ENCODE measurements at regions not wholly inside any gene's neighbourhood (a gene's known extent, or its start where the extent isn't known, plus 50 kb on each side); places are given as distances from the start of the nearest gene placed in this dataset.

GRCh38 chr2:136221026-136221425, 103.1 kb upstream of the CXCR4 start:
- Histone ChIP-seq H3K27me3 (ENCODE audit: control insufficient read depth, insufficient read depth, low read length) (no peaks in the 10 kb centered on the region), H3K9me3 (ENCODE audit: control insufficient read depth in 2 of 3, insufficient read depth in 1 of 3, low read length in 3 of 3) (no peaks in the 10 kb centered on the region), H3K36me3 (ENCODE audit: control insufficient read depth in 2 of 3, insufficient read depth in 3 of 3, low read length in 3 of 3) (no peaks in the 10 kb centered on the region), H3K4me1 (ENCODE audit: control insufficient read depth in 2 of 3, insufficient read depth in 2 of 3, low read depth in 1 of 3, low read length in 3 of 3) (no peaks in the 10 kb centered on the region), H3K27ac (ENCODE audit: low read depth in 2 of 2, low read length in 2 of 2) (no peak overlapping the region), H3K4me3 (ENCODE audit: low read length in 3 of 3) (no peak overlapping the region), H3K9ac (ENCODE audit: low read length in 3 of 3) (no peak overlapping the region)
- intact Hi-C loops (cut with DNase I) = no loop called here
- FAIRE-seq (no peak), DNase-seq (no peak)
- TF ChIP-seq CTCF (IDR thresholded peaks at IDR 0.05; ENCODE audit: borderline replicate concordance, extremely low read depth, insufficient read depth) = no peak

GRCh38 chr2:136219963-136220362, 102.0 kb upstream of the CXCR4 start:
- H3K4me3 ChIP-seq (ENCODE audit: low read length in 3 of 3) = no peak overlapping the region
- DNase-seq = no peak
- no peaks in the 10 kb centered on the region for H3K4me1 ChIP-seq (ENCODE audit: control insufficient read depth in 2 of 3, insufficient read depth in 2 of 3, low read depth in 1 of 3, low read length in 3 of 3)
- no peak overlapping the region for H3K27ac ChIP-seq (ENCODE audit: low read depth in 2 of 2, low read length in 2 of 2)
- no peaks in the 10 kb centered on the region for H3K27me3 ChIP-seq (ENCODE audit: control insufficient read depth, insufficient read depth, low read length)
- TF ChIP-seq CTCF (IDR thresholded peaks at IDR 0.05; ENCODE audit: borderline replicate concordance, extremely low read depth, insufficient read depth) = no peak
- no peaks in the 10 kb centered on the region for H3K9me3 ChIP-seq (ENCODE audit: control insufficient read depth in 2 of 3, insufficient read depth in 1 of 3, low read length in 3 of 3)
- no peaks in the 10 kb centered on the region for H3K36me3 ChIP-seq (ENCODE audit: control insufficient read depth in 2 of 3, insufficient read depth in 3 of 3, low read length in 3 of 3)
- no peak overlapping the region for H3K9ac ChIP-seq (ENCODE audit: low read length in 3 of 3)
- intact Hi-C loops (cut with DNase I) = no loop called here
- no peak for FAIRE-seq

GRCh38 chr2:136219341-136219740, 101.4 kb upstream of the CXCR4 start:
- Histone ChIP-seq H3K36me3 (ENCODE audit: control insufficient read depth in 2 of 3, insufficient read depth in 3 of 3, low read length in 3 of 3) (no peaks in the 10 kb centered on the region), H3K9ac (ENCODE audit: low read length in 3 of 3) (no peak overlapping the region), H3K27me3 (ENCODE audit: control insufficient read depth, insufficient read depth, low read length) (no peaks in the 10 kb centered on the region), H3K27ac (ENCODE audit: low read depth in 2 of 2, low read length in 2 of 2) (no peak overlapping the region), H3K9me3 (ENCODE audit: control insufficient read depth in 2 of 3, insufficient read depth in 1 of 3, low read length in 3 of 3) (no peaks in the 10 kb centered on the region), H3K4me1 (ENCODE audit: control insufficient read depth in 2 of 3, insufficient read depth in 2 of 3, low read depth in 1 of 3, low read length in 3 of 3) (peaks cover 0 to under 1% (median 0%) of the 10 kb centered on the region in 3 donors), H3K4me3 (ENCODE audit: low read length in 3 of 3) (no peak overlapping the region)
- intact Hi-C loops (cut with DNase I) = no loop called here
- TF ChIP-seq CTCF (IDR thresholded peaks at IDR 0.05; ENCODE audit: borderline replicate concordance, extremely low read depth, insufficient read depth) = no peak
- FAIRE-seq = no peak
- DNase-seq = no peak

GRCh38 chr2:136217996-136218395, 100.0 kb upstream of the CXCR4 start:
- H3K27ac ChIP-seq (ENCODE audit: low read depth in 2 of 2, low read length in 2 of 2) = no peak overlapping the region
- no peak for FAIRE-seq
- peaks cover 0 to 2% (median 0%) of the 10 kb centered on the region in 3 donors for H3K4me1 ChIP-seq (ENCODE audit: control insufficient read depth in 2 of 3, insufficient read depth in 2 of 3, low read depth in 1 of 3, low read length in 3 of 3)
- DNase-seq = no peak
- H3K27me3 ChIP-seq (ENCODE audit: control insufficient read depth, insufficient read depth, low read length) = no peaks in the 10 kb centered on the region
- H3K9me3 ChIP-seq (ENCODE audit: control insufficient read depth in 2 of 3, insufficient read depth in 1 of 3, low read length in 3 of 3) = no peaks in the 10 kb centered on the region
- H3K4me3 ChIP-seq (ENCODE audit: low read length in 3 of 3) = no peak overlapping the region
- H3K36me3 ChIP-seq (ENCODE audit: control insufficient read depth in 2 of 3, insufficient read depth in 3 of 3, low read length in 3 of 3) = no peaks in the 10 kb centered on the region
- no peak overlapping the region for H3K9ac ChIP-seq (ENCODE audit: low read length in 3 of 3)
- intact Hi-C loops (cut with DNase I) = no loop called here
- TF ChIP-seq CTCF (IDR thresholded peaks at IDR 0.05; ENCODE audit: borderline replicate concordance, extremely low read depth, insufficient read depth) = no peak

Data from kidney (tissue), 13 donors.